ENCODE measurements at regions not wholly inside any gene's neighbourhood (a gene's known extent, or its start where the extent isn't known, plus 50 kb on each side); places are given as distances from the start of the nearest gene placed in this dataset.

- TF ChIP-seq CTCF (conservative IDR thresholded peaks at IDR 0.05): no peak
- TF ChIP-seq ZFX (IDR thresholded peaks at IDR 0.05): no peak
Measured at GRCh38 chr1:47662068-47662467, 224.2 kb downstream of the FOXD2 start.
